HG03175 (cell line): ENCODE measurements at regions not wholly inside any gene's neighbourhood (a gene's known extent, or its start where the extent isn't known, plus 50 kb on each side); places are given as distances from the start of the nearest gene placed in this dataset.
"Not testable (repeated sequence)": the region's sequence is repeated elsewhere in the genome, so short reads cannot be mapped to it uniquely, and the experiment has no call there.

Experiments used
- ATAC-seq: cut with Tn5 transposase; IDR thresholded peaks from one replicate; pipeline ENCODE4 v1.9.1; 2021; ENCODE audit warnings: mild to moderate bottlenecking, moderate library complexity; ENCODE audit not compliant: unreplicated experiment

DNA sequence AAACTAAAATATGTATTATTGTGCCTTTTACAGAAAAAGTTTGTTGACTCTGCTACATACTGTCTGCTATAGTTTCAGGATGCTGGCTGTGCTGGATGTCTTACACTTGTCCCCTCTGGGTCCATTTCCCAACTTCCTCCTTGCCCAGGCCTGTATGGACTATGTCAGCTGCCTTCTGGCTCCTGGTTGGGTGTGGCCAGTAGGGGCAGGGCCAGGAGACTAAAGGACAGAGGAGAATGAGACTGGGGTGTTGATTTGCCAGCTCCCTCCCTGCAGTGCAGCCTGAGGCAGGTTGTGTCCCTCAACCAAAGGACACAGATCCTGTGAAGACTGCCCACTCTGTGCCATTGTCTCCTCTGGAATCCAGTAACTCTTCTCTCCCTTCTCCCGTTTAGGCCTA is 90.6 kb upstream of the UBE2E2 start:
- no peak for ATAC-seq

DNA sequence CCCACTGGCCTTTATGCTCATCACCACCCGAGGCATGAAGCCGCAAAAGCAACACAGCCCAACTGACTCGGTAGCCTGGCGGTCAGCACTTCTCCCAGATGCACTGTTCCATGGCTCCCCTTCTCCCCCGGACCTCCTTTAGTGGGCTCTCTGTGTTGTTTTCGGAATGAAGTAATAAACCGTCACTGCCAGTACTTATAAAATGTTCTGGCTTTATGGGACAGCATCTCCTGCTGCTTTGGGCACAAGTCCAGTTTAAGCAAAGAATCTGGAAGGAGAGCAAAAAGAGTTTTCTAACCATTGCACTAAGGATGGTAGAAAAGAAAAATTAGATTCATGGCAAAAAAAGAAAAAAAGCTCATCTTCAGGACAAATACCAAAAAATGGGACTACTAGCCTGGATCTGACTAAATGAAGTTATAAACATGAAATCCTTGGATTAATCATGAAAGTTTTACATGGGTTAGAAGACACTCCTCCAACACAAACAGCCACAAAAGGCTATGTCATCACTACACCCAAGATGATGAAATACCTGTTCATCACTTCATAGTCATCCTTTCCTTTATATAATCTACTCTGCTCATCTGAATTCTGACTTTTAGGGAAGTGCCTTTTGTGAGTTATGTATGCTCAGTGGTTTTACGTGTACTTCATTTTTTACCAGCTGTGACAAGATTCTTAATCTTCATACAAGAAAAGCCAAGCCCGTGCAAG is 89.5 kb upstream of the UBE2E2 start:
- no peak for ATAC-seq

DNA sequence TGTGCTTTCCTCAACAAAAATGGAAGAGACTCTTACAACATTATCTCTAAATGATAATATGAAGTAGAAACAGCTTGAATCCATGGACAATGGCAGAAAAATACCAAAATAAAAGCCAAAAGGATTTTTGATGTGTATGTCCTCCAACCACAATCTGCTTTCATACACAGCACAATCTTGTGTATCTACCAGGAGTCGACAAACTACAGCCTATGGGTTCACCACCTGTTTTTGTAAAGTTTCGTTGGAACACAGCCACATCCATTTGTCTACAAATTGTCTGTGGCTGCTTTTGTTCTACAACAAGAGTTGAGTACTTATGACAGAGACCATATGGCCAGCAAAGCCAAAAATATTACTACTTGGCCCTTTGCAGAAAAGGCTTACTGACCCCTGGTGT is 88.7 kb upstream of the UBE2E2 start:
- ATAC-seq = no peak

DNA sequence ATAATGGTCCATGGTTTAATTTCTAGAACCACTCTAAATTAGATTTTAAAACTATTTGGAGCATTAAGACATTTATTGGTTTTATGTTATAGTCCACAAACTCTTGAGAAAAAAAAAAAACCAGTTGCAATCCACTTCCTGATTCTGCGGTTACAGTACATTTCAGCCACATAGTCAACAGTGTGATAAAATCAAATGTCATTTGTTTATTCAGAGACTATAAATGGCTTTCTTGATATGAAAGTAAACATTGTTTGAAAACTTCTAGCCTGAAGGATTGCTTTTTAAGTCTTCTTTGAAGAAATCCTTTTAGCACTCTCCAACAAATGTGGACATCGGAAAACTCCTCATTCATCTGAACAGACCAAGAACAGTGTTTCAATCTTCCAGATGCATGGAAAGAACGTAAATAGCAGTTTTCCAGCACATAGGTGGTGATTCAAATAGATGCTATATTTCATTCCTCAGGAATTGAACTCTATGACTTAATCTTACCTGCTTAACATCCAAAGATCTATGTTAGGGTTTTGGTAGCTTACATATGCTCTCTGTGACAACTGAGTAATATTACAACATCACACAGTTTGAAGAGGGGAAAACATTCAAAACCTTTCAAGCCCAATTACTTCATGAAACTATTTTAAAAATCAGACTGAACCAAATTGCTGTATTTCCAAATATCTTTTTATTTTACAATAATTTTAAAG is 87.8 kb upstream of the UBE2E2 start:
- no peak for ATAC-seq

DNA sequence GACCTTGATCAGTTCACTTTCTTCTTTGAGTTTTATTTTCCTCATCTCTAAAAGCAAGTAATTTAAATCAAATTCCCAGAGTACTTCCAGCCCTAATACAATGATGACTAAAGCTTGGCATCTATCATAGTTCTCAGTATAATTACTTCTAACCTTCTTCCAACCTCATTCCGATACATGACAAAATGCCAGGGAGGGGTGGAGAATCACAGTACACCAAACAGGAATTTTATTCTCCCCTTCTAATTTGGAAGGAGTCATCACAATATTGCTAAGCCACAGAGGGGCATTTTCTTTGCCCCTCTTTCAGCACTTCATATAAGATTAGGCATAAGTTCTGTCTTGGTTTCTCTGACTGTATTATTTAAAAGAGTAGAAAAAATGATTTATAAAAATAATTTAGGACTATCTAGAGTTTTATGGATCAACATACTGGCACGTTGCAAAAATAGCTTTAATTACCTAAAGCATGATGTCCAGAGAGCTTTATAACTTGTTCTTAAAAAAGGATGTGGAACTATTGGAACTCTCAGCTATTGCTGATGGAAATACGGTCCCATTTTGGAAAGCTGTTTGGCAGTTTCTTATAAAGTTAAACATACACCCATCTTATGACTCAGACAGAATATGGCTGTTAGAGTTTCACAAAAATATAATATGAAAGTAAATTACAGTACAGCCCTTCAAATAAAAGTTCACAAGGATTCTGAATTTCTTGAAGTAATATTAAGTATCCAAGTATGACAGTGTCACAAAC is 86.9 kb upstream of the UBE2E2 start:
- no peak for ATAC-seq

DNA sequence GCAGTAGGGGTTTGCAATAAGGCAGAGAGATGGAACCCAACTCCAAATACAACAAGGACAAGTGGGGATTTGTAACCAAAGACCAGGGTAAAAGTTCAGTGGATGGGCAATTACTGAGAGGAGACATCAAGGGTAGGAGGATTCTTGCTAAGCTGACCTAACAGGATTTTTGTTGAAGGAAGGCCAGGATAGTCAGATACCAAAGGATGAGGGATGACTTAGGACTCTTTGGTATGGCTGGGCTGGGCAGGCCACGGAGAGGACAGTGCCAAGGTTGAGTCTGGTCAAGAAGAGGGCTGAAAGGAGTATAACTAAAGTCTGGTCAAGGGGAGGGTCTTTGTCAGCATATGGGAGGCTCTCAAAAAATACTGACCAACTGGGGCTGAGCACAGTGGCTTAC is 85.3 kb upstream of the UBE2E2 start:
- no peak for ATAC-seq

DNA sequence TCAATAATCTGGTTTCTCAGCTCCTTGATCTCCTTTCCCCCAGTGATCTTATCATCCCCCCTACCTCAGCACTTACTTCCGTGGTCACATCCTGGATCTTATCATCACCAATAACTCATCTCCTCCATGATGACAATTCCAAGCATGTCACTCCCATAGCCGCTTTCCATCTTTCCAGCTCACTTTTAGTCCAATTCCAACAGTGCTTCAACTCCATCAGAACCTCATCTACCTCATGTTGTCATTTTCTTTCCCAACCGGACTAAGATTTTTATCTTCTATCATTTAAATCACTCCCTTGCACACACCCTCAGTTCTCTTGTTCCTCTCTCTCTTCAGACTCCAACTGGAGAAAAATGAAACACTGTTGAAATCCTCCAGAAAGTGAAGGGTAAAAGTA is 75.9 kb upstream of the UBE2E2 start:
- ATAC-seq = no peak

DNA sequence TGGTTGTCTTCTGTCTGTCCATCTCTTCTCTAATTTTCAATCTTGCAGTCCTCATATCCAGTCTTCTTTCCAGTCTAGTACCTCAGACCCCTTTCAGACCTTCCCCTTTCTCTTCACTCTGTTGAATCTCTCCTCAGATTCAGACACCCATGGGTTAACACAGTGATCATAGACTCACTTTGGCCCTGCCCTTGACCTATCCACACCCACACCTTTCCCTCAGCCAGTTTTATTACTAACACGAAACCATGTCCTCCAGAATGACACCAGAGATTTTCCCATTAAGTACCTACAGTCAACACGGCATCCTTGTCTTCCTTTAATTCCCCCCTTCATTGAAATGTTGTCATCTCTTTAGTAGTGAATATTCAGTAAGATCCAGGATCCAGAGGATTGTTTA is 74.5 kb upstream of the UBE2E2 start:
- no peak for ATAC-seq

DNA sequence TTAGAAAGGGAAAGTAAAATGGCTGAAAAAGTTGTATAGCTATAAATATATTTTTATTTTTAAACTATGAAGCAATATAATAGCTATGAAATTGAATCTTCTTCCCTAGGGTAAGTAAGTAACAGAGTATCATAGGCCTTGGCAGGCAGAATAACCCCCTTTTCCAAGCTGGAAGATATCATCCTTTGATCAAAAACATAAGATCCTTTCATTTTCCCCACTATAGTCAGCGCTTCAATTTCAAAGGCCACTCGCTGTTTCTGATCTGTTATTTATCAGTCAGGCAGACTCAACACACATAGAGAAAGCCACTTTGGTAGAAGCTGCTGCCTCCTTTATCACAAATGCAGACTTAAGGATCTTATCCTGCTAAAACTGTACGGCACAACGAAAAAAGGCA is 74.0 kb upstream of the UBE2E2 start:
- no peak for ATAC-seq

DNA sequence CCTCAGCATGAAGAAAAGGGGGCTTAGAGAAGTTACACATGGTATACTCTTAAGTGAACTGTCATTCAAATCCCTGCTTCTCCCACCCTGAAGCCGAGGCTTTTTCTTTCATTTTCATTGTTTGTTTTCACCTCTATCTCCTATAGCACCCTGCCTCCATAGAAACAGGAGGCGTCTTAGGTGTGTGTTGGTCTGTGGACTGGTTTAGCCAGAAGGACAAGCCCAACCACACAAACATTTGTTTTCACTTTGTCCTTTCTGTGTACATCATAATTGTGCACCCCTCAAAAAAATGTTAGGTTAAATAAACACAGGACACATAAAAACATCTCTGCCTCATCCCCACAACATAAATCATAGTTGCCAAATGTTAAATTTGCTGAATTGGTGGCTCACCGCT is 73.3 kb upstream of the UBE2E2 start:
- peak; percentile 78 for ATAC-seq

DNA sequence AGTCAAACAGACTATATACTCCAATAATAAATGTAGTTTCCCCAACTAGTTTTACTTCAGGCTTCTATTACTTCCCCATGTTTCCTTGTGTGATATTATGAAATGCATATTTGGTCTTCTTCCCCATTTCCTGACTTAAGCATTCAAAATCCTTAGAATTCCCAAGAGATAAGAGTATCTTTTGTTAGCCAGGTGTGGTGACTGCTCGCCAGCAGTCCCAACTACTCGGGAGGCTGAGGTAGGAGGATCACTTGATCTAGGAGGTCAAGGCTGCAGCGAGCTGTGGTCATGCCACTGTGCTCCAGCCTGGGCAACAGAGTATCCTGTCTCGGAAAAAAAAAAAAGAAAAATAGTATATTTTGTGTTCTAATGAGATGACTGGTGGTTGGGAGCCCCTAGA is 72.7 kb upstream of the UBE2E2 start:
- ATAC-seq = no peak

DNA sequence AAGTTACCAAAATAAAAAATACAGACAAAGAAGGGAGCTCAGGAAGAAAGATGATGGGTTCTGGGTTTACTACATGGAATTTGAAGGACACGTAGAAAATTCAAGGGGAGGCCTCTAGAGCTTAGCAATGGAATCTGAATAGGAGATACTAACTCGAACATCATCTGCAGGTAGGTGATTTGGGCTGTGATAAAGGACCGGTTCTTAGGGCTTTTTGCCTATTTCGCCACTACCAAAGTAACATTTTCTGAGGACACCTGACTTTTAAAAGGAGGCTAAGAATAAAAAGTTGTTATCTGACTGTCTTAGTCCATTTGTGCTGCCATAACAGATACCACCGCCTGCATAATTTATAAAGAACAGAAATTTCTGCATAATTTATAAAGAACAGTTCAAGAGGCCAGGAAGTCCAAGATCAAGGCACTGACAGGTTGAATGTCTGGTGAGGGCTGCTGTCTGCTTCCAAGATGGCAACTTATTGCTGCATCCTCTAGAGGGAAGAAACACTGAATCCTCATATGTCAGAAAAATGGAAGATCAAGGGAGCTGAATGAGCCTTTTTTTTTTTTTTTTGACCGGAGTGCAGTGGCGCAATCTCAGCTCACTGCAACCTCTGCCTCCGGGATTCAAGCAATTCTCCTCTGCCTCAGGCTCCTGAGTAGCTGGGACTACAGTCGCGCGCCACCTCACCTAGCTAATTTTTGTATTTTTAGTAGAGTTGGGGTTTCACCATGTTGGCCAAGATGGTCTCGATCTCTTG is 67.9 kb upstream of the UBE2E2 start:
- ATAC-seq = no peak

DNA sequence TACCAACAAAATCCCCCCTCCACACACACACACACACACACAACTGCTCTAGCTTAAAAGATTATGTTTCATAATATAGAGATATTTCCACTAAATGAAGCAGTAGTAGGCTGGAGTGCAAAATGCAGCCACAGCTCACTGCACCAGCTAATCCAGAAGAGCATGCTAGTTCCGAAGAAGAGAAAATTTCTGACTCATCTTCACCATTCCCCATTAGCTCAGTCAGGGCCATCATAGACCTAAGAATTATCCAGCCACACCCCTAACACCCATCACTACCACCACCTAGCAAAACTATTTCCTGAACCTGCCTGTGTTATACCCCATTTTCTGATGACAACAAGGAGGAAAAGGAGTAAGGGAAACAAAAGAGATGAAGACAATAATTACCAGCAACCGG is 67.1 kb upstream of the UBE2E2 start:
- ATAC-seq = no peak

DNA sequence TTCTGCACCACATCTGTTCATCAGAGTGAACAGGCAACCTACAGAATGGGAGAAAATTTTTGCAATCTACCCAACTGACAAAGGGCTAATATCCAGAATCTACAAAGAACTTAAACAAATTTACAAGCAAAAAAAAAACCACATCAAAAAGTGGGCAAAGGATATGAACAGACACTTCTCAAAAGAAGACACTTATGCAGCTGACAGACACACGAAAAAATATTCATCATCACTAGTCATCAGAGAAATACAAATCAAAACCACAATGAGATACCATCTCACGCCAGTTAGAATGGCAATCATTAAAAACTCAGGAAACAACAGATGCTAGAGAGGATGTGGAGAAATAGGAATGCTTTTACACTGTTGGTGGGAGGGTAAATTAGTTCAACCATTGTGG is 59.1 kb upstream of the UBE2E2 start:
- not testable (repeated sequence) for ATAC-seq

DNA sequence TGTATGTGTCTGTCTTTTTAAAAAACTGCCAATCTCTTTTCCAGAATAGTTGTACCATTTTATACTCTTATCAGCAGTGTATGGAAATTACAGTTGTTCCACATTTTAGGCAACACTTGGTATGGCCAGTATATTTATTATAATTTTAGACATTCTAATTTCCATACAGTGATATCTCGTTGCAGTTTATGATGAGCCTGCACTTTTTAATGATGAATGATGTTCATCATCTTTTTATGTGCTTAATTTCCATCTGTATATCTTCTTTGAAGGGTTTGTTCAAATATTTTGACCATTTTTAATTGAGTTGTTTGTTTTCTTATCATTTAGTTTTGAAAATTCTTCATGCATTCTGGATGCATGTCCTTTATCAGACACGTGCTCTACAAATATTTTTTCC is 57.0 kb upstream of the UBE2E2 start:
- no peak for ATAC-seq

DNA sequence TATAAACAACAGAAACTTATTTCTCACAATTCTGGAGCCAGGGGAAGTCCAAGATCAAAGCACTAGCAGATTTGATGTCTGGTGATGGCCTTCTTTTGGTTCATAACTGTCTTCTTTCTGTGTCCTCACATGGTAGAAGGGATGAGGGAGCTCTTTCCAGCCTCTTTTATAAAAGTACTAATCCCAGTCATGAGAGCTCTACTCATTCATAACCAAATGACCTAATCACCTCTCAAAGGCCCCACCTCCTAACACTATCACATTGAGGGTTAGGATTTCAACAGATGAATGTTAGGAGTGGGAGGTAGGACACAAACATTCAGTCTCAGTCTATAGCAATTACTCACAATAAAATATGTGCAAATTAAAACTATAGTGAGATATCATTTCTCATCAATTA is 50.1 kb upstream of the UBE2E2 start:
- no peak for ATAC-seq
